Vagina (tissue), 2 donors: ENCODE measurements at regions not wholly inside any gene's neighbourhood (a gene's known extent, or its start where the extent isn't known, plus 50 kb on each side); places are given as distances from the start of the nearest gene placed in this dataset.

ENCODE experiments used
- POLR2A ChIP-seq, 2 donors: fragments of 450-650 bp; IDR thresholded peaks; one replicate each; pipeline ENCODE4 v1.6.1; 2017; ENCODE audit warnings: antibody characterized with exemption in 2 of 2, mild to moderate bottlenecking in 2 of 2, moderate library complexity in 2 of 2
- TF ChIP-seq, protein P1 (sequence below), 3 experiments: fragments of 450-650 bp in 2 of 3; fragments of 200-600 bp in 1 of 3; sonication (generic) in 1 of 3; IDR thresholded peaks; one replicate each; pipeline ENCODE4 v1.5.1; 2017 to 2019; ENCODE audit warnings: antibody characterized with exemption in 3 of 3, mild to moderate bottlenecking in 2 of 3, moderate library complexity in 2 of 3

DNA sequence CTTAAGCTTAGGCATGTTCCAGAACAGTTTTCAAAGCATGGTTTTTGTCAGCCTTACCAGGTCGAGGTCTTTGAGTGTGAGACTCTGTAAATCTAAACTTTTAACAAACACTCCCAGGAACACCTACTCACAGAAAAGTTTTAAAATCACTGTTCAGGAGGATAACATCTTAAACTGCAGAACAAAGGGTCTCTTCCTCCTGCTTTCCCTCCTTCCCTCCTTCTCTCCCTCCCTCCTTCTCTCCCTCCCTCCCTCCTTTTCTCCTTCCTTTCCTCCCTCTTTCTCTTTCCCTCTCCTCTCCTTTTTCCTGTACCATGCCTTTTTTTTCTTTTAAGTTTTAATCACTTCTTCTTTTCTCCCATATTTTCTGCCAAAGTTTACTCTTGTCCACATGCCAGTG is 153.5 kb upstream of the MAF start:
- TF ChIP-seq, protein P1, sequence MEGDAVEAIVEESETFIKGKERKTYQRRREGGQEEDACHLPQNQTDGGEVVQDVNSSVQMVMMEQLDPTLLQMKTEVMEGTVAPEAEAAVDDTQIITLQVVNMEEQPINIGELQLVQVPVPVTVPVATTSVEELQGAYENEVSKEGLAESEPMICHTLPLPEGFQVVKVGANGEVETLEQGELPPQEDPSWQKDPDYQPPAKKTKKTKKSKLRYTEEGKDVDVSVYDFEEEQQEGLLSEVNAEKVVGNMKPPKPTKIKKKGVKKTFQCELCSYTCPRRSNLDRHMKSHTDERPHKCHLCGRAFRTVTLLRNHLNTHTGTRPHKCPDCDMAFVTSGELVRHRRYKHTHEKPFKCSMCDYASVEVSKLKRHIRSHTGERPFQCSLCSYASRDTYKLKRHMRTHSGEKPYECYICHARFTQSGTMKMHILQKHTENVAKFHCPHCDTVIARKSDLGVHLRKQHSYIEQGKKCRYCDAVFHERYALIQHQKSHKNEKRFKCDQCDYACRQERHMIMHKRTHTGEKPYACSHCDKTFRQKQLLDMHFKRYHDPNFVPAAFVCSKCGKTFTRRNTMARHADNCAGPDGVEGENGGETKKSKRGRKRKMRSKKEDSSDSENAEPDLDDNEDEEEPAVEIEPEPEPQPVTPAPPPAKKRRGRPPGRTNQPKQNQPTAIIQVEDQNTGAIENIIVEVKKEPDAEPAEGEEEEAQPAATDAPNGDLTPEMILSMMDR (IDR thresholded peaks at IDR 0.05), result no peak
- no peak for TF ChIP-seq POLR2A (IDR thresholded peaks at IDR 0.05)
